GM19239 (cell line): ENCODE measurements at regions not wholly inside any gene's neighbourhood (a gene's known extent, or its start where the extent isn't known, plus 50 kb on each side); places are given as distances from the start of the nearest gene placed in this dataset.

ENCODE experiments used
- DNase-seq: peaks from one replicate; pipeline ENCODE4 v3.0.0; 2011; ENCODE audit warnings: low spot score; ENCODE audit not compliant: insufficient read length
- FAIRE-seq: peaks from 2 replicates; lab custom pipeline; 2011; peaks lifted over from hg19 to GRCh38; lab: Jason Lieb, UNC

GRCh38 chr7:113408999-113409398 lies 290.6 kb upstream of the SMIM30 start:
- no peak for FAIRE-seq
- DNase-seq, result no peak

- DNase-seq (no peak), FAIRE-seq (no peak)
These were observed 287.1 kb upstream of the SMIM30 start for GRCh38 chr7:113405296-113406056.

GRCh38 chr7:113404245-113404644 lies 285.9 kb upstream of the SMIM30 start:
- FAIRE-seq, result no peak
- DNase-seq, result no peak

- FAIRE-seq, result no peak
- DNase-seq, result no peak
These were observed 284.1 kb upstream of the SMIM30 start for GRCh38 chr7:113402482-113402881.

- DNase-seq, result no peak
These were observed 283.7 kb upstream of the SMIM30 start for GRCh38 chr7:113402005-113402404.

GRCh38 chr7:113394856-113395255 lies 276.5 kb upstream of the SMIM30 start:
- DNase-seq, result no peak
- FAIRE-seq, result no peak

More at GRCh38 chr7:113402005-113402404, 283.7 kb upstream of the SMIM30 start:
- FAIRE-seq, result no peak

- DNase-seq (no peak), FAIRE-seq (no peak)
These were observed 274.6 kb upstream of the SMIM30 start for GRCh38 chr7:113392841-113393540.

- DNase-seq, result no peak
These were observed 274.1 kb upstream of the SMIM30 start for GRCh38 chr7:113392421-113392820.

GRCh38 chr7:113389112-113389646 lies 270.8 kb upstream of the SMIM30 start:
- DNase-seq (no peak), FAIRE-seq (no peak)

More at GRCh38 chr7:113392421-113392820, 274.1 kb upstream of the SMIM30 start:
- FAIRE-seq, result no peak

GRCh38 chr7:113383638-113384037 lies 265.3 kb upstream of the SMIM30 start:
- FAIRE-seq (no peak), DNase-seq (no peak)

GRCh38 chr7:113379746-113380145 lies 261.4 kb upstream of the SMIM30 start:
- no peak for FAIRE-seq
- no peak for DNase-seq

GRCh38 chr7:113374955-113375354 lies 256.6 kb upstream of the SMIM30 start:
- DNase-seq (no peak), FAIRE-seq (no peak)

GRCh38 chr7:113373863-113374262 lies 255.5 kb upstream of the SMIM30 start:
- FAIRE-seq (no peak), DNase-seq (no peak)

- FAIRE-seq (no peak), DNase-seq (no peak)
These were observed 253.2 kb upstream of the SMIM30 start for GRCh38 chr7:113371416-113372043.

GRCh38 chr7:113370910-113371309 lies 252.6 kb upstream of the SMIM30 start:
- DNase-seq (no peak), FAIRE-seq (no peak)

- DNase-seq, result no peak
- FAIRE-seq, result no peak
These were observed 249.9 kb upstream of the SMIM30 start for GRCh38 chr7:113368256-113368655.

- FAIRE-seq, result no peak
- DNase-seq, result no peak
These were observed 248.8 kb upstream of the SMIM30 start for GRCh38 chr7:113367041-113367586.

- no peak for FAIRE-seq
- no peak for DNase-seq
These were observed 247.8 kb upstream of the SMIM30 start for GRCh38 chr7:113366122-113366521.

GRCh38 chr7:113349339-113349738 lies 231.0 kb upstream of the SMIM30 start:
- FAIRE-seq (no peak), DNase-seq (no peak)

- DNase-seq, result no peak
- no peak for FAIRE-seq
These were observed 221.3 kb upstream of the SMIM30 start for GRCh38 chr7:113339661-113340060.
